ENCODE measurements at regions not wholly inside any gene's neighbourhood (a gene's known extent, or its start where the extent isn't known, plus 50 kb on each side); places are given as distances from the start of the nearest gene placed in this dataset.

DNA sequence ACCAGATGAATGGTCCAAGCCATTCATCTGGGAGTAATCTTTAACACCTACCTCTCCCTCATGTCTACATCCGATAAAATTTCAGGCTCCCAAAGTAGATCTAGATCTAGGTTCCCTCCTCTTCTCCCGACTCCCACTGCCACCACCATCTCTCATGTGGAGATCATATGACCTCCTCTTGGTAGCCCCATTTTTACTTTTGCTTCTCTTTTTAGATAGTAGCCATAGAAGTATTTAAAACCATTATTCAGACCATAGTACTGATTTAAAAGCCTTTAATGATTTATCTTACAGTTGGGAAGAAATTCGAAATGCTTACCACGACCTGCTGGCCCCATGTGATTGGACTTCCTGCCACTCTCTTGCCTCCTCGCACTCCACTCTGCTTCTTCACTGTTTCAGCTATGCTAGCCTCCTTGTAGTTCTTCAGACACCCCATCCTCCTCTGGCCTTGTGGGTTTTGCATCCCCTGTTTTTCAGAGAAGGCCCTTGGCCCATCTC is 98.5 kb downstream of the RASSF10 start:
- CTCF ChIA-PET, result no interaction called here
- H3K9me3 ChIP-seq, result no peaks in the 10 kb centered on the region
- H3K4me3 ChIP-seq (ENCODE audit: low read depth in 2 of 2, low read length in 1 of 2), result no peak overlapping the region
- no peaks in the 10 kb centered on the region for H4K20me1 ChIP-seq (ENCODE audit: insufficient read depth)
- H3K27ac ChIP-seq (ENCODE audit: low read depth in 2 of 2, low read length in 1 of 2), result no peak overlapping the region
- no peaks in the 10 kb centered on the region for H3F3A ChIP-seq (replicated peaks; ENCODE audit: insufficient read depth)
- H3K9me2 ChIP-seq, result no peaks in the 10 kb centered on the region
- 70% methylated on average over 5 of the region's 5 CpGs for WGBS (ENCODE audit: low lambda C conversion rate)
- no peak overlapping the region for H2AFZ ChIP-seq (ENCODE audit: low read depth)
- H3K27me3 ChIP-seq (ENCODE audit: insufficient read depth), result peaks cover 1% of the 10 kb centered on the region; the same call in 1 of the 2 replicates
- no peak for DNase-seq
- no peaks in the 10 kb centered on the region for H3K36me3 ChIP-seq (replicated peaks in 1 of 2; ENCODE audit: control insufficient read depth in 1 of 2, insufficient read depth in 2 of 2, low read length in 1 of 2)
- TF ChIP-seq, protein P1, sequence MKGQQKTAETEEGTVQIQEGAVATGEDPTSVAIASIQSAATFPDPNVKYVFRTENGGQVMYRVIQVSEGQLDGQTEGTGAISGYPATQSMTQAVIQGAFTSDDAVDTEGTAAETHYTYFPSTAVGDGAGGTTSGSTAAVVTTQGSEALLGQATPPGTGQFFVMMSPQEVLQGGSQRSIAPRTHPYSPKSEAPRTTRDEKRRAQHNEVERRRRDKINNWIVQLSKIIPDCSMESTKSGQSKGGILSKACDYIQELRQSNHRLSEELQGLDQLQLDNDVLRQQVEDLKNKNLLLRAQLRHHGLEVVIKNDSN (IDR thresholded peaks at IDR 0.05; ENCODE audit: borderline replicate concordance, low read depth), result no peak
- TF ChIP-seq GATA2 (CRISPR knock-in tag; IDR thresholded peaks at IDR 0.05), result no peak
- no peak for TF ChIP-seq FOSL2 (IDR thresholded peaks at IDR 0.05; ENCODE audit: borderline replicate concordance, low read depth)
- no peak for TF ChIP-seq FOXM1 (IDR thresholded peaks at IDR 0.05; ENCODE audit: low read depth)
- no peak for TF ChIP-seq TCF12 (IDR thresholded peaks at IDR 0.05)
- no peak for TF ChIP-seq ELF1 (IDR thresholded peaks at IDR 0.05)
- no peak for TF ChIP-seq ZBTB33 (IDR thresholded peaks at IDR 0.05; ENCODE audit: borderline replicate concordance, low read depth)
- TF ChIP-seq MXI1 (IDR thresholded peaks at IDR 0.05; ENCODE audit: low read depth, low read length), result no peak
- no peak for TF ChIP-seq USF2 (IDR thresholded peaks at IDR 0.05; ENCODE audit: borderline replicate concordance, low read depth, low read length)
- no peak for TF ChIP-seq FOXJ3 (CRISPR knock-in tag; IDR thresholded peaks at IDR 0.05)
- TF ChIP-seq, protein P2, sequence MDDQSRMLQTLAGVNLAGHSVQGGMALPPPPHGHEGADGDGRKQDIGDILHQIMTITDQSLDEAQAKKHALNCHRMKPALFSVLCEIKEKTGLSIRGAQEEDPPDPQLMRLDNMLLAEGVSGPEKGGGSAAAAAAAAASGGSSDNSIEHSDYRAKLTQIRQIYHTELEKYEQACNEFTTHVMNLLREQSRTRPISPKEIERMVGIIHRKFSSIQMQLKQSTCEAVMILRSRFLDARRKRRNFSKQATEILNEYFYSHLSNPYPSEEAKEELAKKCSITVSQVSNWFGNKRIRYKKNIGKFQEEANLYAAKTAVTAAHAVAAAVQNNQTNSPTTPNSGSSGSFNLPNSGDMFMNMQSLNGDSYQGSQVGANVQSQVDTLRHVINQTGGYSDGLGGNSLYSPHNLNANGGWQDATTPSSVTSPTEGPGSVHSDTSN (IDR thresholded peaks at IDR 0.05), result no peak
- no peak for TF ChIP-seq RFX5 (IDR thresholded peaks at IDR 0.05; ENCODE audit: low read length)
- no peak for TF ChIP-seq IRF3 (IDR thresholded peaks at IDR 0.05; ENCODE audit: low read depth, low read length)
- TF ChIP-seq, protein P3, sequence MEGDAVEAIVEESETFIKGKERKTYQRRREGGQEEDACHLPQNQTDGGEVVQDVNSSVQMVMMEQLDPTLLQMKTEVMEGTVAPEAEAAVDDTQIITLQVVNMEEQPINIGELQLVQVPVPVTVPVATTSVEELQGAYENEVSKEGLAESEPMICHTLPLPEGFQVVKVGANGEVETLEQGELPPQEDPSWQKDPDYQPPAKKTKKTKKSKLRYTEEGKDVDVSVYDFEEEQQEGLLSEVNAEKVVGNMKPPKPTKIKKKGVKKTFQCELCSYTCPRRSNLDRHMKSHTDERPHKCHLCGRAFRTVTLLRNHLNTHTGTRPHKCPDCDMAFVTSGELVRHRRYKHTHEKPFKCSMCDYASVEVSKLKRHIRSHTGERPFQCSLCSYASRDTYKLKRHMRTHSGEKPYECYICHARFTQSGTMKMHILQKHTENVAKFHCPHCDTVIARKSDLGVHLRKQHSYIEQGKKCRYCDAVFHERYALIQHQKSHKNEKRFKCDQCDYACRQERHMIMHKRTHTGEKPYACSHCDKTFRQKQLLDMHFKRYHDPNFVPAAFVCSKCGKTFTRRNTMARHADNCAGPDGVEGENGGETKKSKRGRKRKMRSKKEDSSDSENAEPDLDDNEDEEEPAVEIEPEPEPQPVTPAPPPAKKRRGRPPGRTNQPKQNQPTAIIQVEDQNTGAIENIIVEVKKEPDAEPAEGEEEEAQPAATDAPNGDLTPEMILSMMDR (IDR thresholded peaks at IDR 0.05), result no peak
- no peak for TF ChIP-seq NFIC (IDR thresholded peaks at IDR 0.05; ENCODE audit: borderline replicate concordance)
- TF ChIP-seq TEAD4 (IDR thresholded peaks at IDR 0.05; ENCODE audit: borderline replicate concordance, insufficient read depth), result no peak
- TF ChIP-seq POLR2AphosphoS5 (IDR thresholded peaks at IDR 0.05; ENCODE audit: low read depth, low read length), result no peak
- POLR2A ChIA-PET, result no interaction called here
- H3K9ac ChIP-seq, result no peak overlapping the region
- no peaks in the 10 kb centered on the region for H3K79me2 ChIP-seq (ENCODE audit: insufficient read depth)
- no peak overlapping the region for H3K4me2 ChIP-seq
- peaks cover 0 to 23% of the 10 kb centered on the region in 2 experiments; a peak in 2 of 4 replicates for H3K4me1 ChIP-seq (ENCODE audit: control insufficient read depth in 1 of 2, insufficient read depth in 2 of 2, low read depth in 1 of 2, low read length in 1 of 2)

All from SK-N-SH (cell line).